ENCODE measurements at regions not wholly inside any gene's neighbourhood (a gene's known extent, or its start where the extent isn't known, plus 50 kb on each side); places are given as distances from the start of the nearest gene placed in this dataset.

GRCh38 chr3:147656023-147656422 lies 246.9 kb downstream of the ZIC1 start:
- H3K4me2 ChIP-seq = 0 out of 2 replicates have a peak overlapping the region, but pooled peaks have one; percentile 12
- TF ChIP-seq Cebpa-rat (IDR thresholded peaks at IDR 0.05) = no peak
- H3K9me3 ChIP-seq = no peaks in the 10 kb centered on the region
- no peaks in the 10 kb centered on the region; the same call in 1 of the 2 replicates for H3K4me1 ChIP-seq
- H4K20me1 ChIP-seq = no peaks in the 10 kb centered on the region
- no peak overlapping the region for H3K4me3 ChIP-seq
- H3K27ac ChIP-seq = no peak overlapping the region
- no peaks in the 10 kb centered on the region for H3K36me3 ChIP-seq
- H3K27me3 ChIP-seq = no peaks in the 10 kb centered on the region
- H3K9ac ChIP-seq = no peak overlapping the region

- Histone ChIP-seq H4K20me1 (no peaks in the 10 kb centered on the region), H3K9me3 (no peaks in the 10 kb centered on the region), H3K36me3 (no peaks in the 10 kb centered on the region), H3K27ac (no peak overlapping the region), H3K27me3 (no peaks in the 10 kb centered on the region), H3K9ac (no peak overlapping the region), H3K4me1 (no peaks in the 10 kb centered on the region), H3K4me3 (no peak overlapping the region), H3K4me2 (no peak overlapping the region)
- no peak for TF ChIP-seq Cebpa-rat (IDR thresholded peaks at IDR 0.05)
Observed at GRCh38 chr3:147661916-147662315, 252.8 kb downstream of the ZIC1 start.

- no peaks in the 10 kb centered on the region for H4K20me1 ChIP-seq
- TF ChIP-seq Cebpa-rat (IDR thresholded peaks at IDR 0.05) = no peak
- H3K9ac ChIP-seq = no peak overlapping the region
- H3K4me1 ChIP-seq = no peaks in the 10 kb centered on the region
- H3K27ac ChIP-seq = no peak overlapping the region
- H3K9me3 ChIP-seq = no peaks in the 10 kb centered on the region
- H3K4me2 ChIP-seq = no peak overlapping the region
- H3K4me3 ChIP-seq = no peak overlapping the region
- no peaks in the 10 kb centered on the region for H3K27me3 ChIP-seq
- no peaks in the 10 kb centered on the region for H3K36me3 ChIP-seq
Observed at GRCh38 chr3:147662705-147663104, 253.5 kb downstream of the ZIC1 start.

- no peak overlapping the region for H3K9ac ChIP-seq
Observed at GRCh38 chr3:147669077-147669476, 259.9 kb downstream of the ZIC1 start.

DNA sequence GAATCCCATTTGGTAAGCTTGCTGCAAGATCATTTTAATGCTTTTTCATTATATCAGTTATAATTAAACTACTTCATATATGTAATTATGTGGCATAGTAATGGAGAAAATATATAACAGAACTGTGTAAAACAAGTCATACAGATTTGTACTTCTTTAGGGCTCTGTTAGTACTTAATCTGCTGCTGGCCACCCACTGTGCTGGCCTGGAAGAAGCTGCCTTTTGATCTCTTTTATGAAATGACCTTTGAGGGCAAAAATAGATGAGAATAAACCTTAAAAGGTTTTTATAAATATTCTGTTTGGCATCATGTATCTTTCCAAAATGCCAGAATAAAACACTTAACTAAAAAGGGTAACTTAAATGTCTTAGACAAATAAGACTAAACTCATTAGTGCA lies 262.9 kb downstream of the ZIC1 start:
- Histone ChIP-seq H3K9ac (no peak overlapping the region), H3K27me3 (no peaks in the 10 kb centered on the region), H3K9me3 (no peaks in the 10 kb centered on the region), H3K4me2 (no peak overlapping the region), H3K4me1 (no peaks in the 10 kb centered on the region), H3K4me3 (no peak overlapping the region), H4K20me1 (no peaks in the 10 kb centered on the region), H3K27ac (no peak overlapping the region), H3K36me3 (no peaks in the 10 kb centered on the region)
- TF ChIP-seq Cebpa-rat (IDR thresholded peaks at IDR 0.05) = no peak

More at GRCh38 chr3:147669077-147669476, 259.9 kb downstream of the ZIC1 start:
- H4K20me1 ChIP-seq = no peaks in the 10 kb centered on the region
- H3K27me3 ChIP-seq = no peaks in the 10 kb centered on the region
- no peaks in the 10 kb centered on the region for H3K36me3 ChIP-seq
- H3K27ac ChIP-seq = no peak overlapping the region
- no peak overlapping the region for H3K4me3 ChIP-seq
- no peaks in the 10 kb centered on the region for H3K4me1 ChIP-seq
- H3K9me3 ChIP-seq = no peaks in the 10 kb centered on the region
- H3K4me2 ChIP-seq = no peak overlapping the region
- no peak for TF ChIP-seq Cebpa-rat (IDR thresholded peaks at IDR 0.05)

DNA sequence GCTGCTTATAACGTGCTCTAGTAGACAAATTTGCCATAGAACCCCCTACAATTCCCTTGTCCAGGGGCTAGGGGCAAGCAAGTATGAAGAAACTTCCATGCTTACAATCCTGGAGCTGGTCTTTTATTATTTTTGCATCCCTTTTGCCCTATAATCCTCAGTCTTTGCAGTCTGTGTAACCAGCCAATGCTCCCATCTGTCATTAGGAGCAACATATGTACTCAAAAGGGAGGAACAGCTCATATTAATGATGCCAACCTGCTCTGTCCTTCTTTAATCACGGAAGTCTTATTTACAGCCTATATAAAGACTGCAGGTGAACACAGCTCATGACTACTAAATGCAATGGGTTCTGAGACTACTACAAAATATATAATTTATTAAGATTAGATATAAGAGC lies 263.3 kb downstream of the ZIC1 start:
- no peaks in the 10 kb centered on the region for H3K36me3 ChIP-seq

DNA sequence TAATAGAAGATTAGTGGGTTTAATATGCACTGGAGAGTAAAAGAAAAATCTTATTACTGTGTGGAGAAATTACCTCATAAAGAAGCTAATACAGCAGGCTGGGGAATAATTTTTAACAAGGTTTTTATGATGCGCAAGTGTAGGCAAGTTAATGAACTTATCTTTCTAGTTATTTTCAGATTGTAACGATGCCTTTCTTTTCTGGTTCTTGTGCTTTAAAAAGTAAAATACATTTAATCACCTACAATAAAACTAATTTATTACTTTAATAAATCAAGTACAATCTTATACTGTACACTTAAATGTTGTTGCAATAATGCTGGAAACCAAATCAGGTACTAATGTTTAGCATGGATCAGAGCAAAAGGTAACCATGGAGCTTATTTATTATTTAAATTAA lies 266.6 kb downstream of the ZIC1 start:
- Histone ChIP-seq H3K27ac (no peak overlapping the region), H3K4me1 (no peaks in the 10 kb centered on the region), H3K4me2 (no peak overlapping the region), H3K27me3 (no peaks in the 10 kb centered on the region), H3K4me3 (no peak overlapping the region), H3K36me3 (no peaks in the 10 kb centered on the region), H4K20me1 (no peaks in the 10 kb centered on the region), H3K9me3 (no peaks in the 10 kb centered on the region), H3K9ac (no peak overlapping the region)
- no peak for TF ChIP-seq Cebpa-rat (IDR thresholded peaks at IDR 0.05)

More for the DNA sequence above, 263.3 kb downstream of the ZIC1 start:
- no peak overlapping the region for H3K4me2 ChIP-seq
- no peak for TF ChIP-seq Cebpa-rat (IDR thresholded peaks at IDR 0.05)
- no peaks in the 10 kb centered on the region for H4K20me1 ChIP-seq
- H3K9me3 ChIP-seq = no peaks in the 10 kb centered on the region
- no peak overlapping the region for H3K4me3 ChIP-seq
- H3K4me1 ChIP-seq = no peaks in the 10 kb centered on the region
- no peak overlapping the region for H3K9ac ChIP-seq
- no peak overlapping the region for H3K27ac ChIP-seq
- no peaks in the 10 kb centered on the region for H3K27me3 ChIP-seq

DNA sequence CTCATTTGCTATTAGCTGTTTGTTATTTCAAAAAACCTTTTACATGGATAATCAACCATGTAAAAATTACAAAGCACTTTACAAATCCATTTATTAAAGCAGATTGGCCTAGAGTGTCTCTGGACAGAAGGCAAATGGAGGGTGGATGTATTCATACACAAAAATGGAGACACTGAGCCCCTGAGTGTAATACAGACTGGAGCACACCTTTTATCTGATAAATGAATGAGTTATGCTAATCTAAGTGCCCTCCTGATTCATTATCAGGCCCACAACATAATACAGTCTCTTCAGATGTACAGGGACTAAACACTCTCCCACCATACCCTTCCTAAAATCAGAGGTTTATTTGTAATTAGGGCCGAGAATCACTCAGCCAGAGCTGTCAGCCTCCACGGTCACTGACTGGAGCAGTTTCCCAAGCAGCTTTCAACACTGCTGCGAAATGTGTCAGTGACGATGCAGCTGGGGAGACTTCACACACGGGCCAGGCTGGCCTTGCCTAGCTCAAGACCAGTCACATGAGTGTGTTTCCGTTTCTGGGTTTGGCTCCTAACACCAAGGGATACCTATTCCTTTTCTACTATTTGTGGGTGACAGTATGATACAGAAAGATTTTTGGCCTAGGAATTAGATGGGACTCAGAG lies 271.8 kb downstream of the ZIC1 start:
- Histone ChIP-seq H3K4me1 (no peaks in the 10 kb centered on the region), H3K4me2 (no peak overlapping the region), H3K9ac (no peak overlapping the region), H3K9me3 (no peaks in the 10 kb centered on the region), H3K27ac (no peak overlapping the region), H4K20me1 (no peaks in the 10 kb centered on the region), H3K36me3 (no peaks in the 10 kb centered on the region), H3K27me3 (no peaks in the 10 kb centered on the region), H3K4me3 (no peak overlapping the region)
- TF ChIP-seq Cebpa-rat (IDR thresholded peaks at IDR 0.05) = no peak

- no peak overlapping the region for H3K4me2 ChIP-seq
- H3K4me1 ChIP-seq = no peaks in the 10 kb centered on the region
- H4K20me1 ChIP-seq = no peaks in the 10 kb centered on the region
- no peaks in the 10 kb centered on the region for H3K27me3 ChIP-seq
- H3K36me3 ChIP-seq = no peaks in the 10 kb centered on the region
- no peak overlapping the region for H3K4me3 ChIP-seq
- H3K9ac ChIP-seq = no peak overlapping the region
- no peak overlapping the region for H3K27ac ChIP-seq
- no peaks in the 10 kb centered on the region for H3K9me3 ChIP-seq
- no peak for TF ChIP-seq Cebpa-rat (IDR thresholded peaks at IDR 0.05)
Observed at GRCh38 chr3:147688868-147689267, 279.7 kb downstream of the ZIC1 start.

DNA sequence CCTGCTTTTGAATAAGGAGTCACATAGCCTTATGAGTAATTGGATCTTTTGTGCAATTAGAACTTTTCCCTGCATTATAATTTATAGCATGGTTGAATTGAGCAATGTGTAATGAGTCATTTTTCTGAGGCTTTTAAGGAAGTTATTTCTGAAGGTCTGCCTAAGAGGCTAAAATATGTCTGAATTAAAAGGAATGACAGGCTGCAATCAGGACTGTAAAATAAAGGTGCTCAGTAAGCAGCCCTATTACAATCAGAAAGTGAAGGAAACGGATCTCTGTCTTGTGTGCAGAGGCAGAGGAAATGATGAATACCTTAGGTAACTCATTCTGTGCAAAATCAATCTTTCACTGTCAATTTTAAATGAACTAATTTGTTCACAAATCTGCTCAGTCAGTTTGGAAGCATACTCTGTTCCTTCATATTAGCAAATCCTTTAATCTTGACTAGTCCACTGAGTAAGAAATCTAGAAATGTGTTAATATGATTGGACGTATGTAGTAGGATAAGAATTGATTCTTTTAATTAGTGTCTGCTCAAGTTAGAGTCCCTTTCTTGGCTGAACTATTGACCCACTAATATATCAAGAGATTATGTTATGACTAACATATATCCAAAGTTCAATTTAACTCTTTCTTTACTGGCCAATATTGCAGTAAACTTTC lies 290.1 kb downstream of the ZIC1 start:
- H3K27ac ChIP-seq = no peak overlapping the region
- H3K4me3 ChIP-seq = no peak overlapping the region
- no peaks in the 10 kb centered on the region for H3K27me3 ChIP-seq
- TF ChIP-seq Cebpa-rat (IDR thresholded peaks at IDR 0.05) = no peak
- no peaks in the 10 kb centered on the region for H3K9me3 ChIP-seq
- no peaks in the 10 kb centered on the region for H4K20me1 ChIP-seq
- no peaks in the 10 kb centered on the region for H3K4me1 ChIP-seq
- H3K36me3 ChIP-seq = no peaks in the 10 kb centered on the region
- H3K9ac ChIP-seq = no peak overlapping the region
- H3K4me2 ChIP-seq = no peak overlapping the region

Data from BLaER1 (cell line).